HL-60 (cell line): ENCODE measurements at regions not wholly inside any gene's neighbourhood (a gene's known extent, or its start where the extent isn't known, plus 50 kb on each side); places are given as distances from the start of the nearest gene placed in this dataset.

Experiments used
- DNase-seq, 2 experiments: peaks; one replicate each; pipeline ENCODE4 v3.0.0-alpha.2; 2010 to 2020; ENCODE audit warnings: low read depth in 1 of 2, low spot score in 1 of 2
- H3K27ac ChIP-seq: fragments of 250-450 bp; sonication (Bioruptor Pico); replicated peaks from 2 replicates; pipeline ENCODE4 v1.5.1; 2020; ENCODE audit warnings: mild to moderate bottlenecking, moderate library complexity
- H3K27me3 ChIP-seq: fragments of 250-450 bp; sonication (Bioruptor Pico); 2 replicates; pipeline ENCODE4 v1.5.1; 2021; ENCODE audit warnings: mild to moderate bottlenecking, moderate library complexity; ENCODE audit not compliant: insufficient read depth, poor library complexity, severe bottlenecking
- H3K4me3 ChIP-seq: replicated peaks from 2 replicates; pipeline ENCODE4 v1.5.1; 2011; ENCODE audit warnings: mild to moderate bottlenecking, control low read depth, low read length; ENCODE audit not compliant: insufficient read depth
- CTCF ChIP-seq: IDR thresholded peaks from one replicate; pipeline ENCODE4 v1.5.1; 2011; ENCODE audit warnings: low read length, control low read depth, inconsistent platforms; ENCODE audit not compliant: insufficient read depth
- GABPA ChIP-seq: IDR thresholded peaks from 2 replicates; pipeline ENCODE4 v1.6.1; 2012; ENCODE audit warnings: low read depth
- POLR2AphosphoS5 ChIP-seq: IDR thresholded peaks from 2 replicates; pipeline ENCODE4 v1.6.1; 2012; ENCODE audit warnings: low read depth
- REST ChIP-seq: IDR thresholded peaks from 2 replicates; pipeline ENCODE4 v1.6.1; 2012; ENCODE audit warnings: low read depth; ENCODE audit not compliant: insufficient replicate concordance
- SPI1 ChIP-seq: IDR thresholded peaks from 2 replicates; pipeline ENCODE4 v1.6.1; 2012; ENCODE audit warnings: low read depth, mild to moderate bottlenecking, borderline replicate concordance

GRCh38 chr2:220445429-220446105, 818.1 kb downstream of the SLC4A3 start:
- Histone ChIP-seq H3K27me3 (no peaks in the 10 kb centered on the region), H3K27ac (no peak overlapping the region), H3K4me3 (no peak overlapping the region)
- DNase-seq = no peak
- TF ChIP-seq POLR2AphosphoS5 (no peak), SPI1 (no peak), REST (no peak), GABPA (no peak), CTCF (no peak)

- no peak for DNase-seq
- Histone ChIP-seq H3K4me3 (no peak overlapping the region), H3K27me3 (no peaks in the 10 kb centered on the region), H3K27ac (no peak overlapping the region)
- TF ChIP-seq REST = no peak
- no peak for TF ChIP-seq GABPA
- TF ChIP-seq POLR2AphosphoS5 = no peak
- TF ChIP-seq CTCF = no peak
- TF ChIP-seq SPI1 = no peak
These were observed 818.8 kb downstream of the SLC4A3 start for GRCh38 chr2:220446106-220446712.

- DNase-seq = no peak
- no peak overlapping the region for H3K27ac ChIP-seq
- no peak overlapping the region for H3K4me3 ChIP-seq
- TF ChIP-seq POLR2AphosphoS5 = no peak
- H3K27me3 ChIP-seq = peaks cover 2% of the 10 kb centered on the region
These were observed 823.4 kb downstream of the SLC4A3 start for GRCh38 chr2:220450846-220451245.

GRCh38 chr2:220451438-220451837, 824.0 kb downstream of the SLC4A3 start:
- DNase-seq = no peak
- Histone ChIP-seq H3K27ac (no peak overlapping the region), H3K4me3 (no peak overlapping the region), H3K27me3 (peaks cover 2% of the 10 kb centered on the region)
- TF ChIP-seq CTCF = no peak
- TF ChIP-seq SPI1 = no peak
- TF ChIP-seq REST = no peak
